Mesothelial cell of epicardium (in vitro differentiated cells): ENCODE measurements at regions not wholly inside any gene's neighbourhood (a gene's known extent, or its start where the extent isn't known, plus 50 kb on each side); places are given as distances from the start of the nearest gene placed in this dataset.
"Not testable (repeated sequence)": the region's sequence is repeated elsewhere in the genome, so short reads cannot be mapped to it uniquely, and the experiment has no call there.

Experiments used
- DNase-seq, 2 experiments: peaks; one replicate each; pipeline ENCODE4 v3.0.0; 2021; ENCODE audit warnings: low spot score in 2 of 2; ENCODE audit not compliant: unreplicated experiment in 2 of 2
- H3K27ac Mint-ChIP-seq: 2 replicates; pipeline ENCODE4 v1.8.0; 2021; ENCODE audit warnings: mixed read lengths
- H3K27me3 Mint-ChIP-seq: 2 replicates; pipeline ENCODE4 v1.8.0; 2021; ENCODE audit warnings: low read depth, mixed read lengths
- H3K36me3 Mint-ChIP-seq: 2 replicates; pipeline ENCODE4 v1.8.0; 2021; ENCODE audit warnings: mixed read lengths
- H3K4me1 Mint-ChIP-seq: 2 replicates; pipeline ENCODE4 v1.8.0; 2021; ENCODE audit warnings: mixed read lengths
- H3K4me3 Mint-ChIP-seq: 2 replicates; pipeline ENCODE4 v1.8.0; 2021; ENCODE audit warnings: mild to moderate bottlenecking, moderate library complexity, mixed read lengths
- H3K9me3 Mint-ChIP-seq: 2 replicates; pipeline ENCODE4 v1.8.0; 2021; ENCODE audit warnings: mixed read lengths
- CTCF ChIP-seq: fragments of 200-600 bp; sonication (generic); IDR thresholded peaks from one replicate; pipeline ENCODE4 v1.5.0; 2021; ENCODE audit warnings: antibody characterized with exemption; ENCODE audit not compliant: unreplicated experiment

GRCh38 chr2:113351375-113352355, 72.9 kb upstream of the PAX8 start:
- H3K4me1 Mint-ChIP-seq: peaks cover 18% of the 10 kb centered on the region
- DNase-seq: no peak
- no peaks in the 10 kb centered on the region for H3K36me3 Mint-ChIP-seq
- no peak for TF ChIP-seq CTCF
- peaks cover 7% of the 10 kb centered on the region for H3K9me3 Mint-ChIP-seq
- no peak overlapping the region for H3K27ac Mint-ChIP-seq
- peaks cover 23% of the 10 kb centered on the region for H3K27me3 Mint-ChIP-seq
- no peak overlapping the region for H3K4me3 Mint-ChIP-seq

- H3K27ac Mint-ChIP-seq, H3K9me3 Mint-ChIP-seq, DNase-seq, H3K4me3 Mint-ChIP-seq, H3K36me3 Mint-ChIP-seq: not testable (repeated sequence)
- peaks cover 32% of the 10 kb centered on the region for H3K27me3 Mint-ChIP-seq
- peaks cover 13% of the 10 kb centered on the region for H3K4me1 Mint-ChIP-seq
Observed at GRCh38 chr2:113343800-113344199, 65.1 kb upstream of the PAX8 start.

- Mint-ChIP-seq H3K9me3 (no peaks in the 10 kb centered on the region), H3K27ac (no peak overlapping the region), H3K36me3 (no peaks in the 10 kb centered on the region), H3K27me3 (peaks cover 32% of the 10 kb centered on the region), H3K4me3 (no peak overlapping the region), H3K4me1 (peaks cover 13% of the 10 kb centered on the region)
- DNase-seq: no peak
- no peak for TF ChIP-seq CTCF
Observed at GRCh38 chr2:113342650-113343049, 63.9 kb upstream of the PAX8 start.

GRCh38 chr2:113341870-113342253, 63.1 kb upstream of the PAX8 start:
- not testable (repeated sequence) for H3K36me3 Mint-ChIP-seq

GRCh38 chr2:113341191-113341869, 62.6 kb upstream of the PAX8 start:
- TF ChIP-seq CTCF: no peak
- DNase-seq: no peak
- Mint-ChIP-seq H3K27me3 (peaks cover 28% of the 10 kb centered on the region), H3K36me3 (no peaks in the 10 kb centered on the region), H3K4me1 (peaks cover 13% of the 10 kb centered on the region), H3K27ac (no peak overlapping the region), H3K4me3 (no peak overlapping the region), H3K9me3 (no peaks in the 10 kb centered on the region)

More at GRCh38 chr2:113341870-113342253, 63.1 kb upstream of the PAX8 start:
- not testable (repeated sequence) for H3K9me3 Mint-ChIP-seq, H3K27ac Mint-ChIP-seq, H3K4me3 Mint-ChIP-seq, DNase-seq
- Mint-ChIP-seq H3K27me3 (peaks cover 31% of the 10 kb centered on the region), H3K4me1 (peaks cover 13% of the 10 kb centered on the region)

GRCh38 chr2:113337809-113338208, 59.1 kb upstream of the PAX8 start:
- Mint-ChIP-seq H3K27ac (no peak overlapping the region), H3K9me3 (no peaks in the 10 kb centered on the region), H3K4me1 (peaks cover 13% of the 10 kb centered on the region), H3K4me3 (no peak overlapping the region), H3K27me3 (peaks cover 12% of the 10 kb centered on the region), H3K36me3 (no peaks in the 10 kb centered on the region)
- DNase-seq: no peak
- TF ChIP-seq CTCF: no peak

GRCh38 chr2:113336040-113336439, 57.3 kb upstream of the PAX8 start:
- not testable (repeated sequence) for H3K27ac Mint-ChIP-seq, H3K4me1 Mint-ChIP-seq
- peaks cover 11% of the 10 kb centered on the region for H3K27me3 Mint-ChIP-seq

More at GRCh38 chr2:113336040-113336439, 57.3 kb upstream of the PAX8 start:
- DNase-seq, H3K9me3 Mint-ChIP-seq, H3K36me3 Mint-ChIP-seq, H3K4me3 Mint-ChIP-seq: not testable (repeated sequence)
